Omental fat pad (tissue), 3 donors: ENCODE measurements at regions not wholly inside any gene's neighbourhood (a gene's known extent, or its start where the extent isn't known, plus 50 kb on each side); places are given as distances from the start of the nearest gene placed in this dataset. TPM values are rescaled to one million over a fixed set of nuclear protein-coding genes. Genes with fewer than 3 reads are reported as not detected.

Source experiments
- ATAC-seq: fragments of 150-250 bp; one replicate; pipeline ENCODE4 v1.9.1; 2016; ENCODE audit warnings: mild to moderate bottlenecking, moderate library complexity; ENCODE audit not compliant: low FRiP score
- DNase-seq: peaks from one replicate; pipeline ENCODE4 v3.0.0-alpha.2; 2019; ENCODE audit warnings: low spot score
- CTCF ChIP-seq, 3 donors: fragments of 450-650 bp; IDR thresholded peaks; one replicate each; pipeline ENCODE4 v1.5.1; 2016 to 2017; ENCODE audit warnings: antibody characterized with exemption in 3 of 3, mild to moderate bottlenecking in 3 of 3, moderate library complexity in 2 of 3
- small RNA-seq: library from RNA; depleted of rRNA; stranded (forward); fragments of <200 nt; gene quantifications from one replicate; pipeline ENCODE3, GENCODE V24; 2016

- DNase-seq, result no peak
- TF ChIP-seq CTCF (IDR thresholded peaks at IDR 0.05), result no peak
- no peak for ATAC-seq
Measured at GRCh38 chr13:77979721-77980385, 61.2 kb upstream of the EDNRB start.

- ATAC-seq (no peak), DNase-seq (no peak)
- TF ChIP-seq CTCF (IDR thresholded peaks at IDR 0.05), result no peak
Measured at GRCh38 chr13:77975358-77976042, 56.9 kb upstream of the EDNRB start.

- no peak for ATAC-seq
- TF ChIP-seq CTCF (IDR thresholded peaks at IDR 0.05), result no peak
- DNase-seq, result no peak
Measured at GRCh38 chr13:77969299-77969698, 50.7 kb upstream of the EDNRB start.

Small RNAs in the stretch of these regions (small RNA-seq; reads per million reads assigned to genes)
- not detected for gene RNY3P3
